Astrocyte (in vitro differentiated cells and primary cell): ENCODE measurements at regions not wholly inside any gene's neighbourhood (a gene's known extent, or its start where the extent isn't known, plus 50 kb on each side); places are given as distances from the start of the nearest gene placed in this dataset.

Experiments used
- DNase-seq: peaks from one replicate; pipeline ENCODE4 v3.0.0-alpha.2; 2010; ENCODE audit warnings: low read depth
- FAIRE-seq: peaks from 2 replicates; lab custom pipeline; 2011; peaks lifted over from hg19 to GRCh38; lab: Jason Lieb, UNC
- H2AFZ ChIP-seq: 2 replicates; pipeline ENCODE4 v1.6.0; 2012; ENCODE audit warnings: low read depth, low read length, inconsistent platforms
- H3K27ac ChIP-seq: 2 replicates; pipeline ENCODE4 v1.5.1; 2011; ENCODE audit warnings: low read depth, low read length, inconsistent platforms
- H3K27me3 ChIP-seq: 2 replicates; pipeline ENCODE4 v1.6.0; 2011; ENCODE audit warnings: low read length, inconsistent platforms; ENCODE audit not compliant: insufficient read depth
- H3K36me3 ChIP-seq: 2 replicates; pipeline ENCODE4 v1.5.1; 2011; ENCODE audit warnings: low read length, inconsistent platforms; ENCODE audit not compliant: insufficient read depth
- H3K4me1 ChIP-seq: 2 replicates; pipeline ENCODE4 v1.5.1; 2011; ENCODE audit warnings: low read length, inconsistent platforms; ENCODE audit not compliant: insufficient read depth
- H3K4me2 ChIP-seq: 2 replicates; pipeline ENCODE4 v1.6.0; 2012; ENCODE audit warnings: low read length, inconsistent platforms
- H3K4me3 ChIP-seq: 2 replicates; pipeline ENCODE4 v1.5.1; 2011; ENCODE audit warnings: low read depth, mild to moderate bottlenecking, low read length, inconsistent platforms; ENCODE audit not compliant: insufficient read depth
- H3K79me2 ChIP-seq: 2 replicates; pipeline ENCODE4 v1.6.0; 2012; ENCODE audit warnings: mild to moderate bottlenecking, low read length, inconsistent platforms; ENCODE audit not compliant: insufficient read depth
- H3K9ac ChIP-seq: 2 replicates; pipeline ENCODE4 v1.6.0; 2012; ENCODE audit warnings: mild to moderate bottlenecking, low read length, inconsistent platforms
- H3K9me3 ChIP-seq: 2 replicates; pipeline ENCODE4 v1.5.1; 2012; ENCODE audit warnings: low read depth, mild to moderate bottlenecking, low read length, inconsistent platforms; ENCODE audit not compliant: insufficient read depth
- H4K20me1 ChIP-seq: 2 replicates; pipeline ENCODE4 v1.6.0; 2012; ENCODE audit warnings: low read length, inconsistent platforms; ENCODE audit not compliant: insufficient read depth
- H3K27ac Mint-ChIP-seq: one replicate; pipeline ENCODE4 v1.8.0; 2021; ENCODE audit warnings: mild to moderate bottlenecking, mixed read lengths; ENCODE audit not compliant: unreplicated experiment
- H3K27me3 Mint-ChIP-seq: one replicate; pipeline ENCODE4 v1.8.0; 2021; ENCODE audit warnings: low read depth, mixed read lengths; ENCODE audit not compliant: unreplicated experiment
- H3K36me3 Mint-ChIP-seq: one replicate; pipeline ENCODE4 v1.8.0; 2021; ENCODE audit warnings: low read depth, mixed read lengths; ENCODE audit not compliant: unreplicated experiment
- H3K4me1 Mint-ChIP-seq: one replicate; pipeline ENCODE4 v1.8.0; 2021; ENCODE audit warnings: low read depth, mixed read lengths; ENCODE audit not compliant: unreplicated experiment
- H3K4me3 Mint-ChIP-seq: one replicate; pipeline ENCODE4 v1.8.0; 2021; ENCODE audit warnings: mild to moderate bottlenecking, moderate library complexity, mixed read lengths; ENCODE audit not compliant: unreplicated experiment
- H3K9me3 Mint-ChIP-seq: one replicate; pipeline ENCODE4 v1.8.0; 2021; ENCODE audit warnings: mild to moderate bottlenecking, mixed read lengths; ENCODE audit not compliant: unreplicated experiment
- CTCF ChIP-seq: IDR thresholded peaks from 2 replicates; pipeline ENCODE4 v1.5.1; 2011; ENCODE audit warnings: low read depth, mild to moderate bottlenecking, inconsistent platforms, low read length, moderate library complexity; ENCODE audit not compliant: insufficient read depth
- EZH2 ChIP-seq: IDR thresholded peaks from 2 replicates; pipeline ENCODE4 v1.6.1; 2012; ENCODE audit warnings: mild to moderate bottlenecking, low read length, inconsistent platforms; ENCODE audit not compliant: insufficient read depth

GRCh38 chr12:41629611-41630010, 441.5 kb downstream of the PDZRN4 start:
- no peak overlapping the region for H2AFZ ChIP-seq
- FAIRE-seq (no peak), DNase-seq (no peak)
- TF ChIP-seq EZH2: no peak
- no peak for TF ChIP-seq CTCF
- Mint-ChIP-seq H3K9me3 (peaks cover 4% of the 10 kb centered on the region), H3K36me3 (no peaks in the 10 kb centered on the region), H3K4me1 (no peaks in the 10 kb centered on the region), H3K27me3 (no peaks in the 10 kb centered on the region), H3K27ac (no peak overlapping the region), H3K4me3 (no peak overlapping the region)
- H3K9ac ChIP-seq: no peak overlapping the region
- H3K27me3 ChIP-seq: no peaks in the 10 kb centered on the region
- H4K20me1 ChIP-seq: no peaks in the 10 kb centered on the region
- no peaks in the 10 kb centered on the region for H3K79me2 ChIP-seq
- H3K27ac ChIP-seq: no peak overlapping the region
- H3K9me3 ChIP-seq: peaks cover 3% of the 10 kb centered on the region
- no peak overlapping the region for H3K4me2 ChIP-seq
- no peak overlapping the region for H3K4me3 ChIP-seq
- H3K4me1 ChIP-seq: no peaks in the 10 kb centered on the region
- H3K36me3 ChIP-seq: no peaks in the 10 kb centered on the region

GRCh38 chr12:41627476-41627875, 439.4 kb downstream of the PDZRN4 start:
- Histone ChIP-seq H3K79me2 (no peaks in the 10 kb centered on the region), H3K9ac (no peak overlapping the region), H3K4me1 (no peaks in the 10 kb centered on the region), H3K27me3 (no peaks in the 10 kb centered on the region), H3K4me3 (no peak overlapping the region), H4K20me1 (no peaks in the 10 kb centered on the region), H3K9me3 (peaks cover 3% of the 10 kb centered on the region), H3K4me2 (no peak overlapping the region), H3K36me3 (no peaks in the 10 kb centered on the region), H2AFZ (no peak overlapping the region), H3K27ac (no peak overlapping the region)
- DNase-seq (no peak), FAIRE-seq (no peak)
- H3K27ac Mint-ChIP-seq: no peak overlapping the region
- TF ChIP-seq CTCF (no peak), EZH2 (no peak)
- H3K27me3 Mint-ChIP-seq: no peaks in the 10 kb centered on the region
- H3K4me3 Mint-ChIP-seq: no peak overlapping the region
- no peaks in the 10 kb centered on the region for H3K36me3 Mint-ChIP-seq
- no peaks in the 10 kb centered on the region for H3K4me1 Mint-ChIP-seq
- peaks cover 2% of the 10 kb centered on the region for H3K9me3 Mint-ChIP-seq

- Mint-ChIP-seq H3K27ac (no peak overlapping the region), H3K4me1 (no peaks in the 10 kb centered on the region), H3K9me3 (peaks cover 2% of the 10 kb centered on the region), H3K4me3 (no peak overlapping the region), H3K36me3 (no peaks in the 10 kb centered on the region), H3K27me3 (no peaks in the 10 kb centered on the region)
- Histone ChIP-seq H3K36me3 (no peaks in the 10 kb centered on the region), H4K20me1 (no peaks in the 10 kb centered on the region), H3K9ac (no peak overlapping the region), H3K27ac (no peak overlapping the region), H2AFZ (no peak overlapping the region), H3K27me3 (no peaks in the 10 kb centered on the region), H3K4me1 (no peaks in the 10 kb centered on the region), H3K9me3 (peaks cover 3% of the 10 kb centered on the region), H3K79me2 (no peaks in the 10 kb centered on the region), H3K4me2 (no peak overlapping the region), H3K4me3 (no peak overlapping the region)
- FAIRE-seq (no peak), DNase-seq (no peak)
- TF ChIP-seq EZH2 (no peak), CTCF (no peak)
Observed at GRCh38 chr12:41624571-41624970, 436.5 kb downstream of the PDZRN4 start.
